ENCODE measurements at regions not wholly inside any gene's neighbourhood (a gene's known extent, or its start where the extent isn't known, plus 50 kb on each side); places are given as distances from the start of the nearest gene placed in this dataset.

GRCh38 chr11:130997278-130997677 lies 81.0 kb upstream of the SNX19 start:
- TF ChIP-seq CTCF (IDR thresholded peaks at IDR 0.05; ENCODE audit: borderline replicate concordance, extremely low read depth, low read length, poor library complexity, severe bottlenecking): no peak
- TF ChIP-seq EZH2 (IDR thresholded peaks at IDR 0.05; ENCODE audit: borderline replicate concordance, low read depth, low read length, severe bottlenecking): no peak
